ENCODE measurements at regions not wholly inside any gene's neighbourhood (a gene's known extent, or its start where the extent isn't known, plus 50 kb on each side); places are given as distances from the start of the nearest gene placed in this dataset.

DNA sequence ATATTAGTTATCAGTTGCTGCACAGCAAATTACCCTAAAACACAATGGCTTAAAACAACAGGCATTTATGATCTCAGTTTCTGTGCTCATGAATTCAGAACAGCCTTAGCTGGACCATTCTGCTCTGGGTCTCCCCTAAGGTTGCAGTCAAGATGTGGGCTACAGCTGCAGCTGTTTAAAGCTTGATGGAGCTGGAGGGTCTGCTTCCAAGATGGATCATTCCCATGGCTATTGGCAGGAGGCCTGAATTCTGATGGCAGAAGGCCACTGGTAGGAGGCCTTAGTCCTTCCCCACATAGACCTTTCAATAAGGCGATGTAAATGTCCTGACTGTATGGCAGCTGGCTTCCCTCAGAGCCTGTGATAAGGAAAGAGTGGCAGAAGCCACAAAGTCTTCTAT lies 118.6 kb upstream of the SERPINE2 start:
- Histone ChIP-seq H3K36me3 (ENCODE audit: control insufficient read depth in 2 of 3, insufficient read depth in 3 of 3, low read length in 3 of 3) (no peaks in the 10 kb centered on the region), H3K9ac (ENCODE audit: low read length in 3 of 3) (no peak overlapping the region), H3K9me3 (ENCODE audit: control insufficient read depth in 2 of 3, insufficient read depth in 1 of 3, low read length in 3 of 3) (no peaks in the 10 kb centered on the region), H3K27ac (ENCODE audit: low read depth in 2 of 2, low read length in 2 of 2) (no peak overlapping the region), H3K27me3 (ENCODE audit: control insufficient read depth, insufficient read depth, low read length) (no peaks in the 10 kb centered on the region), H3K4me1 (ENCODE audit: control insufficient read depth in 2 of 3, insufficient read depth in 2 of 3, low read depth in 1 of 3, low read length in 3 of 3) (no peaks in the 10 kb centered on the region), H3K4me3 (ENCODE audit: low read length in 3 of 3) (no peak overlapping the region)
- intact Hi-C loops (cut with DNase I) = no loop called here
- DNase-seq (peak in 1 of 5 donors; percentile 38), FAIRE-seq (no peak)
- TF ChIP-seq, protein P1, sequence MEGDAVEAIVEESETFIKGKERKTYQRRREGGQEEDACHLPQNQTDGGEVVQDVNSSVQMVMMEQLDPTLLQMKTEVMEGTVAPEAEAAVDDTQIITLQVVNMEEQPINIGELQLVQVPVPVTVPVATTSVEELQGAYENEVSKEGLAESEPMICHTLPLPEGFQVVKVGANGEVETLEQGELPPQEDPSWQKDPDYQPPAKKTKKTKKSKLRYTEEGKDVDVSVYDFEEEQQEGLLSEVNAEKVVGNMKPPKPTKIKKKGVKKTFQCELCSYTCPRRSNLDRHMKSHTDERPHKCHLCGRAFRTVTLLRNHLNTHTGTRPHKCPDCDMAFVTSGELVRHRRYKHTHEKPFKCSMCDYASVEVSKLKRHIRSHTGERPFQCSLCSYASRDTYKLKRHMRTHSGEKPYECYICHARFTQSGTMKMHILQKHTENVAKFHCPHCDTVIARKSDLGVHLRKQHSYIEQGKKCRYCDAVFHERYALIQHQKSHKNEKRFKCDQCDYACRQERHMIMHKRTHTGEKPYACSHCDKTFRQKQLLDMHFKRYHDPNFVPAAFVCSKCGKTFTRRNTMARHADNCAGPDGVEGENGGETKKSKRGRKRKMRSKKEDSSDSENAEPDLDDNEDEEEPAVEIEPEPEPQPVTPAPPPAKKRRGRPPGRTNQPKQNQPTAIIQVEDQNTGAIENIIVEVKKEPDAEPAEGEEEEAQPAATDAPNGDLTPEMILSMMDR (IDR thresholded peaks at IDR 0.05; ENCODE audit: borderline replicate concordance, extremely low read depth, insufficient read depth) = no peak

DNA sequence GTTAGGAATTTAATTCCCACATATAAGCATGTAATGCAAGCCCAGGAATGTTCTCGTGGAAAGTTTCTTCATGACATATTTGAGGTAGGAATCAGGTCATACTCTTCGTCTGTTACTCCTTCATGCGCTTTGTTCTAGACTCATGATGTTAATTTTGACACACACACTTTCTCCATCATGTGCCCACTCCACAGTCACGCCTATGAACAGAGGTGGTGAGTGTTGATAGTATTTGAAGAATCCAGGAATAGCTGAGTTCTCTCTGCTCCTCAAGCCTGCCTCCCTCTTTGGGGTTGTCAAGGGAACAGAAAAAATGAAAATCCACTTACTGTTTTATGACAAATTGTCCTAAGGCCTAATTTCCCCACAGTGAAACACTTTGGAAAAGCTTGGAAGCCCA lies 117.3 kb upstream of the SERPINE2 start:
- DNase-seq (no peak), FAIRE-seq (no peak)
- Histone ChIP-seq H3K4me3 (ENCODE audit: low read length in 3 of 3) (no peak overlapping the region), H3K4me1 (ENCODE audit: control insufficient read depth in 2 of 3, insufficient read depth in 2 of 3, low read depth in 1 of 3, low read length in 3 of 3) (no peaks in the 10 kb centered on the region), H3K36me3 (ENCODE audit: control insufficient read depth in 2 of 3, insufficient read depth in 3 of 3, low read length in 3 of 3) (no peaks in the 10 kb centered on the region), H3K9ac (ENCODE audit: low read length in 3 of 3) (no peak overlapping the region), H3K9me3 (ENCODE audit: control insufficient read depth in 2 of 3, insufficient read depth in 1 of 3, low read length in 3 of 3) (no peaks in the 10 kb centered on the region), H3K27ac (ENCODE audit: low read depth in 2 of 2, low read length in 2 of 2) (no peak overlapping the region), H3K27me3 (ENCODE audit: control insufficient read depth, insufficient read depth, low read length) (no peaks in the 10 kb centered on the region)
- TF ChIP-seq, protein P1 (IDR thresholded peaks at IDR 0.05; ENCODE audit: borderline replicate concordance, extremely low read depth, insufficient read depth) = no peak
- intact Hi-C loops (cut with DNase I) = no loop called here

DNA sequence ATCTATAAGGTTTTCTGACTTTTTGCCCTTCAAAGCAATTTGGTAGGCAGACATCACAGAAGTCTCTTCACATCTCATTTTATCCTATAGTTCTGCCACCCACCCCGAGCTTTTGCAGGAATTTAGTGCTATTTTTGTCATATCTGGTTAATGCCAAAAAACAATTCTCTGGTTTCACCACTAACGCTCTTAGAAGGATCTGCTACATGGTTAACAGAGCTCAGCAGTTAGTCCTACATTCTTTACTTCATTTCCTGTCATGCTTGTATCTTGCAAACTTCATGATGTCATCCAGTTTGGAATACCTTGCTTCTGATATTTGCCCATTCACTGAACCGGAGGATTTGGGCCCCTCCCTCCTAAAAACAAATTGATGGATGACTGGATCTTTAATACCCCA lies 116.8 kb upstream of the SERPINE2 start:
- H3K27me3 ChIP-seq (ENCODE audit: control insufficient read depth, insufficient read depth, low read length) = no peaks in the 10 kb centered on the region
- H3K9me3 ChIP-seq (ENCODE audit: control insufficient read depth in 2 of 3, insufficient read depth in 1 of 3, low read length in 3 of 3) = no peaks in the 10 kb centered on the region
- H3K4me1 ChIP-seq (ENCODE audit: control insufficient read depth in 2 of 3, insufficient read depth in 2 of 3, low read depth in 1 of 3, low read length in 3 of 3) = no peaks in the 10 kb centered on the region
- no peaks in the 10 kb centered on the region for H3K36me3 ChIP-seq (ENCODE audit: control insufficient read depth in 2 of 3, insufficient read depth in 3 of 3, low read length in 3 of 3)
- H3K4me3 ChIP-seq (ENCODE audit: low read length in 3 of 3) = no peak overlapping the region
- intact Hi-C loops (cut with DNase I) = no loop called here
- DNase-seq (no peak), FAIRE-seq (no peak)
- TF ChIP-seq, protein P1 (IDR thresholded peaks at IDR 0.05; ENCODE audit: borderline replicate concordance, extremely low read depth, insufficient read depth) = no peak
- no peak overlapping the region for H3K27ac ChIP-seq (ENCODE audit: low read depth in 2 of 2, low read length in 2 of 2)
- H3K9ac ChIP-seq (ENCODE audit: low read length in 3 of 3) = no peak overlapping the region

- no peaks in the 10 kb centered on the region for H3K27me3 ChIP-seq (ENCODE audit: control insufficient read depth, insufficient read depth, low read length)
- TF ChIP-seq, protein P1 (IDR thresholded peaks at IDR 0.05; ENCODE audit: borderline replicate concordance, extremely low read depth, insufficient read depth) = no peak
Observed at GRCh38 chr2:224155371-224155770, 116.3 kb upstream of the SERPINE2 start.

More at GRCh38 chr2:224155371-224155770, 116.3 kb upstream of the SERPINE2 start:
- Histone ChIP-seq H3K4me3 (ENCODE audit: low read length in 3 of 3) (no peak overlapping the region), H3K9ac (ENCODE audit: low read length in 3 of 3) (no peak overlapping the region), H3K27ac (ENCODE audit: low read depth in 2 of 2, low read length in 2 of 2) (no peak overlapping the region), H3K4me1 (ENCODE audit: control insufficient read depth in 2 of 3, insufficient read depth in 2 of 3, low read depth in 1 of 3, low read length in 3 of 3) (no peaks in the 10 kb centered on the region), H3K9me3 (ENCODE audit: control insufficient read depth in 2 of 3, insufficient read depth in 1 of 3, low read length in 3 of 3) (no peaks in the 10 kb centered on the region), H3K36me3 (ENCODE audit: control insufficient read depth in 2 of 3, insufficient read depth in 3 of 3, low read length in 3 of 3) (no peaks in the 10 kb centered on the region)
- DNase-seq (no peak), FAIRE-seq (no peak)
- intact Hi-C loops (cut with DNase I) = no loop called here

Data from kidney (tissue), 13 donors.